GM10266 (cell line): ENCODE measurements at regions not wholly inside any gene's neighbourhood (a gene's known extent, or its start where the extent isn't known, plus 50 kb on each side); places are given as distances from the start of the nearest gene placed in this dataset.
"Not testable (repeated sequence)": the region's sequence is repeated elsewhere in the genome, so short reads cannot be mapped to it uniquely, and the experiment has no call there.

ENCODE experiments used
- DNase-seq: peaks from one replicate; pipeline ENCODE4 v3.0.0; 2012; ENCODE audit errors: extremely low spot score
- TF ChIP-seq, protein P1 (sequence below): IDR thresholded peaks from 2 replicates; pipeline ENCODE4 v1.5.1; 2012; ENCODE audit warnings: mild to moderate bottlenecking, low read depth; ENCODE audit not compliant: control insufficient read depth, insufficient read depth; ENCODE audit errors: missing control alignments

- TF ChIP-seq, protein P1, sequence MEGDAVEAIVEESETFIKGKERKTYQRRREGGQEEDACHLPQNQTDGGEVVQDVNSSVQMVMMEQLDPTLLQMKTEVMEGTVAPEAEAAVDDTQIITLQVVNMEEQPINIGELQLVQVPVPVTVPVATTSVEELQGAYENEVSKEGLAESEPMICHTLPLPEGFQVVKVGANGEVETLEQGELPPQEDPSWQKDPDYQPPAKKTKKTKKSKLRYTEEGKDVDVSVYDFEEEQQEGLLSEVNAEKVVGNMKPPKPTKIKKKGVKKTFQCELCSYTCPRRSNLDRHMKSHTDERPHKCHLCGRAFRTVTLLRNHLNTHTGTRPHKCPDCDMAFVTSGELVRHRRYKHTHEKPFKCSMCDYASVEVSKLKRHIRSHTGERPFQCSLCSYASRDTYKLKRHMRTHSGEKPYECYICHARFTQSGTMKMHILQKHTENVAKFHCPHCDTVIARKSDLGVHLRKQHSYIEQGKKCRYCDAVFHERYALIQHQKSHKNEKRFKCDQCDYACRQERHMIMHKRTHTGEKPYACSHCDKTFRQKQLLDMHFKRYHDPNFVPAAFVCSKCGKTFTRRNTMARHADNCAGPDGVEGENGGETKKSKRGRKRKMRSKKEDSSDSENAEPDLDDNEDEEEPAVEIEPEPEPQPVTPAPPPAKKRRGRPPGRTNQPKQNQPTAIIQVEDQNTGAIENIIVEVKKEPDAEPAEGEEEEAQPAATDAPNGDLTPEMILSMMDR: no peak
- no peak for DNase-seq
Observed at GRCh38 chr1:157439302-157439954, 112.9 kb downstream of the FCRL5 start.

GRCh38 chr1:157438613-157439012 is 113.7 kb downstream of the FCRL5 start:
- DNase-seq: no peak
- TF ChIP-seq, protein P1: no peak

- no peak for DNase-seq
- TF ChIP-seq, protein P1: no peak
Observed at GRCh38 chr1:157438146-157438545, 114.2 kb downstream of the FCRL5 start.

DNA sequence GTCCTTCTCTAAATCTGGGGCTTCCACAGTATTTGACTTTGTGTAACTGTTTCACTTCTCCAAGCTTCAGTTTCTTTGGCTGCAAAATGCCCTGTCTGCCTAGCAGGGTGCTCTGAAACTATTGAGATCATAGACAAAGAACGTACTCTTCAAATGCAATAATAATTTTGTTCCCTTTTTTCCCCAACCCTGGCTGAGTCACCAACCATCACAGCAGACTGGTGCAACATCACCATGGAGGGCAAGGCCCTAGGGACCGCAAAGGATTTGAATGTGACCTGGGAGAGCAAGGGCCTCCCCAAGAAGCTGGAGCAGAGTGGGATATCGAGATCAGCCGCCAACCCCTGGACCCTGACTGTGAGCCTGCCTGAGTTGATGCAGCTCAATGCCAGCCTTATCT is 115.0 kb downstream of the FCRL5 start:
- TF ChIP-seq, protein P1: no peak
- DNase-seq: no peak

DNA sequence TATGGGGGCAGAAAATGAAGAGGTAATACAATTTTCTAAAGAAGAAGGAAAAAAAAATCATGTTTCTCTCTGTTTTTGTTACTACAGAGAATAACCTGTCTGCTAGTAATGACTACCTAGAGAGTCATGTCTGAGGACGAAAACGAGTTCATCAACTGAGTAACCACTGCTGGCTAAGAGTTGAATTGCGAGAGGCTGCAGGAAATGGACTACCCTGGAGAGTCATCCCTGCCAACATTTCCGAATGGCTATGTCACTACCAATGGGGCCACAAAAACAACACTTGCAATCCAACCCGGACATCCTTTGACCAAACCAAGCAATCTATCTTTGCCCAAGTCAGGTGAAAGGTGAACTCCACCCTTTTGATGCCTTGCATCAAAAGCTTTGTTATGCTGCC is 120.6 kb downstream of the FCRL5 start:
- no peak for DNase-seq
- TF ChIP-seq, protein P1: no peak

DNA sequence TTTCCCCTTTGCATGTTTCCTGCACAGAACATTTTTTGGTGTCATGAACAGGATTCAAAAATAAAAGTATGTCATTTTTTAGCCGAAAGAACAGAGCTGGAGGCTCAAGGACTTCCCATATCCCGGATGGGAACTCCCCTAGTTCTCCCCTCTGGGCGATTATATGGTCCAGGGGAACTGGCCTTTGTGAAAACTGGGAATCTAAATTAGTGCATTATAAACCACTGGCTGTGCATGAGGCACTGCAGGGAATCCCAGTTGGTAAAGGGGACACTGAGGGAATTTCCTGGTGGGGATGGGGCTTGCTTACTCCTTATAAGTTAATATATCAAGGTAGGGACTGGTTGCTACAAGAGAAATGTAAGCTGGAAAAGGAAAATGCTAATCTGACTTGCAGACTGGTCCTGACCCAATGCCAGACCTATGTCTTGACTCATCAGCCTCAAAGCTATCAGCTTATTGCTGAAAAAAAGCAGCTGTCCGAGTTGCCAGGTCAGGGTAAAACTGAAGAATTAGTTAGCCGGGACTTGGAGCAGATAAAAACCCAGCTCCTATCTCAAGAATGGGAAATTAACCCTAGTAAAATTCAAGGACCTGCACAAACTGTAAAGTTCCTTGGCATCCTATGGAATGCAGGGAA is 122.6 kb downstream of the FCRL5 start:
- TF ChIP-seq, protein P1: no peak
- DNase-seq: no peak

- DNase-seq: not testable (repeated sequence)
Observed at GRCh38 chr1:157423764-157424163, 128.6 kb downstream of the FCRL5 start.
